ENCODE measurements at regions not wholly inside any gene's neighbourhood (a gene's known extent, or its start where the extent isn't known, plus 50 kb on each side); places are given as distances from the start of the nearest gene placed in this dataset.

DNA sequence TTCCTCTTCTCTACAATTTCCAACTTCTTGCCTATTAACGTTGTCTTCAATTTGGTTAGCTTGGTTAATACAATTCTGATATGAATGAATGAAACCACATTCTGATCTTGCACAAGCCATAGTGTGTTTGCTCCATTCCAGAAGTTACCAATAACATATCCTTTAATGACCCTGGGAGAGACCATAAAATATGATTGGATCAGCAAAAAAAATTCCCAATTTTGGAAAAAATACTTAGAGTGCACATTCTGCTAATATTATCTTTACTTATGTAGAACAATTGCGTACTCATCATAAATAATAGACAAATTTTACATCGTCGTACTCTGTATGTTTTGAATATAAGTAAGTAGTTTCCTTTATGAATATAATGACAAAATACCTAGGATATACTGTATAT, 117.2 kb downstream of the SLITRK5 start:
- no peak for TF ChIP-seq CTCF (IDR thresholded peaks at IDR 0.05; ENCODE audit: low read depth, low read length)
- DNase-seq (ENCODE audit: extremely low read depth, low read depth) = no peak

DNA sequence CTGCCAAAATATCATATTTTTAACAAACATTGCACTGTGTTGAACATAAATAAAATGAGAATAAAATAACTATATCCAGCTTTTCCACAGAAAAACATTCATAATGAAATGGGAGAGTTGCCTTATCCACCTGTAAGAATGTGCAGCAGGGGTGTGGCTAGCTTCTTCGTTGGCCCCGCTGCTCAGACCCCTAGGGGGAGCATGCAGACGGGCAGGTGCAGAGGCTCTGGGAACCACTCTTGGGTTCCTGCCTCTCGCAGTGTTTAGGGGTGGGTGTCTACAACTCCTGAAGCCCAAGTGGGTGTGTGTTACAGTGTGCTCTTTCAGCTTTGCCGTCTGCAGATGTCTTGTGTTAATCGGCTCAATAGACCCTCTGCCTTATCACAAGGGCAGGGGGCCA, 121.7 kb downstream of the SLITRK5 start:
- DNase-seq (ENCODE audit: extremely low read depth, low read depth) = no peak
- TF ChIP-seq CTCF (IDR thresholded peaks at IDR 0.05; ENCODE audit: low read depth, low read length) = no peak

DNA sequence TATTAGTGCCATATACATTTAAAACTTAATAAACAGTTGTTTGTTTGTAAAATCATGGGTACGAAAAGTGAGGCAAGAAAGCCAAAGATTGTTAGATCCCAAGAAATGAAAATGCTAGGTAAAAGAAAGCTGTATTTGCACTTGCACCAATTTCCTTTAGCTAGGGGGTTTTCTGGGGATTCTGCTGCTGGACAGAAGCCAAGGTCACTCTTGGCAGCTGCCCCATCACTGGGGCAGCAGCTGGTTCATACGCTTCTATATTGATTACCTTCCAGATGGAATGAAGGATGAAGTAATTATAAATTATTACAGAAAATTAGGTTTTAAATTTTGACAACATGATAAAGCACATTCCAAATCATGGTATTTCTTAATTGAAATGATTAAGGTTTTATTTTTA, 127.4 kb downstream of the SLITRK5 start:
- no peak for DNase-seq (ENCODE audit: extremely low read depth, low read depth)
- TF ChIP-seq CTCF (IDR thresholded peaks at IDR 0.05; ENCODE audit: low read depth, low read length) = no peak

DNA sequence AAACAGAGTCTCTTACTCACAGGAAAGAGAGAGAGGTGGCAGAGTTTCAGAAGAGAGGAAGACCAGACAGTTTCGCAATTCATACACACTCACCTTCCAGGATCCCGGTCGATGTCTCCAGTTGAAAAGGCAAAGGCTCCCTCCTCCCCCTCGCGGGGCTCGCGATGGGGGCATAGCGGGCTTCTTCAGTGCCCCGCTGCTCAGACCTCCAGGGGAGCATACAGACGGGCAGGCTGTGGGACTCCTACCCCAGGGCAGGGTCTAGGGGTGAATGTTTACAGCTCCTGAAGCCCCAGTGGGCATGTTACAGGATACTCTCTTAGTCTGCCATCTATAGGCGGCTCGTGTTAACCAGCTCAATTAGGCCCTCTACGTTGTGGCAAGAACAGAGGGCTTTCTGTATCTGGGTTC, 139.2 kb downstream of the SLITRK5 start:
- no peak for DNase-seq (ENCODE audit: extremely low read depth, low read depth)
- no peak for TF ChIP-seq CTCF (IDR thresholded peaks at IDR 0.05; ENCODE audit: low read depth, low read length)

DNA sequence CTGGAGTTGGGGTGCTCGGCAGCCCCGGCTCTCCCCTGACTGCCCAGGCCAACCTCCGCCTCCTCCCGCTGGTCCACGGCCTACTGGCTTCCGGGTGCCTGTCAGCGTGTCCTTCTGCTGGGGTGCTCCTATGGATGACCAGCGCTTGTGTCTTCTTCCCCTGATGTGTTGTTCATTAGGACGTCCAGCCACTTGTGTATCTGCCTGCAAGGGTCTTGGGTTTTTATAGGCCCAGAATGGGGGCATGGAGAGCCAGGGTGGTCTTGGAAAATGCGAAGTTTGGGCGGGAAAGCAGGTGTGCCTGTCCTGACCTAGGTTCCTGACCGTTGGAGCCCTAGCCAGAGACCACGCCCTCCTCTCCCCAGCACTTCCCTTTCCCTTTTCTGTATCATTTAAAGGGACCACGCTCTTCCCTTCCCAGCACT, 139.8 kb downstream of the SLITRK5 start:
- TF ChIP-seq CTCF (IDR thresholded peaks at IDR 0.05; ENCODE audit: low read depth, low read length) = no peak
- no peak for DNase-seq (ENCODE audit: extremely low read depth, low read depth)

GRCh38 chr13:87814403-87814802, 143.2 kb downstream of the SLITRK5 start:
- no peak for TF ChIP-seq CTCF (IDR thresholded peaks at IDR 0.05; ENCODE audit: low read depth, low read length)
- no peak for DNase-seq (ENCODE audit: extremely low read depth, low read depth)

DNA sequence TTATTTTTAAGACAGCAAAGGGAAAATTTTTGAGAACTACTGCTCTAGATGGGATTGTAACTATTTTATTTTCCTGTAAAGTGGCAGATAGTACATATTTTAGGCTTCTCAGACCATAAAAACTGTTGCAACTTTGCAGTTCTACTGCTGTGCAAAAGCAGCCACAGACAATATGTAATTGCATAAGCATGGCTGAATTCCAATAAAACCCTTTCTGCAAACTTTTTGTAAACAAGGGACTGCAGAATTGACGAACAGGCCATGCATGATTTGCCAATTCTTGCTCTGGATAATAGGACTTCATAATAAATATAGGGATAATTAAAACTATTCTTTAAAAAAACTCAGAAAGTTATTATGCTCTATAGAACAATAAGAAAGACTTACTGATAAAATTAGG, 149.1 kb downstream of the SLITRK5 start:
- TF ChIP-seq CTCF (IDR thresholded peaks at IDR 0.05; ENCODE audit: low read depth, low read length) = no peak
- no peak for DNase-seq (ENCODE audit: extremely low read depth, low read depth)

All from AG09319 (cell line).